GM12872 (cell line): ENCODE measurements at regions not wholly inside any gene's neighbourhood (a gene's known extent, or its start where the extent isn't known, plus 50 kb on each side); places are given as distances from the start of the nearest gene placed in this dataset.

ENCODE experiments used
- TF ChIP-seq, protein P1 (sequence below): IDR thresholded peaks from 3 replicates; pipeline ENCODE4 v1.5.1; 2011; ENCODE audit warnings: low read depth, mild to moderate bottlenecking, low read length, moderate library complexity; ENCODE audit not compliant: insufficient read depth

DNA sequence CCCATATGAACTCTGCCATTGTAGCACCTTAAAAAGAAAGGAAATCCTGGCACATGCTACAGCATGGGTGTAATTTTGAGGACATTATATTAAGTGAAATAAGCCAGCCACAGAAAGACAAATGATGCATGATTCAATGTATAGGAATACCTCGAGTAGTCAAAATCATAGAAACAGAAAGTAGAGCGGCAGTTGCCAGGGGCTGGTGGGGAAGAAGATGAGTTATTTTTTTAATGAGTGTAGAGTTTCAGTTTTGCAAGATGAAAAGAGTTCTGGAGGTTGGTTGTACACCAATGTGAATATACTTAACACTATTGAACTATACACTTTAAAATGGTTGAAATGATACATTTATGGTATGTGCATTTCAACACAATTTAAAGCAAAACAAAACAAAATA is 133.0 kb downstream of the ZDHHC21 start:
- TF ChIP-seq, protein P1, sequence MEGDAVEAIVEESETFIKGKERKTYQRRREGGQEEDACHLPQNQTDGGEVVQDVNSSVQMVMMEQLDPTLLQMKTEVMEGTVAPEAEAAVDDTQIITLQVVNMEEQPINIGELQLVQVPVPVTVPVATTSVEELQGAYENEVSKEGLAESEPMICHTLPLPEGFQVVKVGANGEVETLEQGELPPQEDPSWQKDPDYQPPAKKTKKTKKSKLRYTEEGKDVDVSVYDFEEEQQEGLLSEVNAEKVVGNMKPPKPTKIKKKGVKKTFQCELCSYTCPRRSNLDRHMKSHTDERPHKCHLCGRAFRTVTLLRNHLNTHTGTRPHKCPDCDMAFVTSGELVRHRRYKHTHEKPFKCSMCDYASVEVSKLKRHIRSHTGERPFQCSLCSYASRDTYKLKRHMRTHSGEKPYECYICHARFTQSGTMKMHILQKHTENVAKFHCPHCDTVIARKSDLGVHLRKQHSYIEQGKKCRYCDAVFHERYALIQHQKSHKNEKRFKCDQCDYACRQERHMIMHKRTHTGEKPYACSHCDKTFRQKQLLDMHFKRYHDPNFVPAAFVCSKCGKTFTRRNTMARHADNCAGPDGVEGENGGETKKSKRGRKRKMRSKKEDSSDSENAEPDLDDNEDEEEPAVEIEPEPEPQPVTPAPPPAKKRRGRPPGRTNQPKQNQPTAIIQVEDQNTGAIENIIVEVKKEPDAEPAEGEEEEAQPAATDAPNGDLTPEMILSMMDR, result no peak

DNA sequence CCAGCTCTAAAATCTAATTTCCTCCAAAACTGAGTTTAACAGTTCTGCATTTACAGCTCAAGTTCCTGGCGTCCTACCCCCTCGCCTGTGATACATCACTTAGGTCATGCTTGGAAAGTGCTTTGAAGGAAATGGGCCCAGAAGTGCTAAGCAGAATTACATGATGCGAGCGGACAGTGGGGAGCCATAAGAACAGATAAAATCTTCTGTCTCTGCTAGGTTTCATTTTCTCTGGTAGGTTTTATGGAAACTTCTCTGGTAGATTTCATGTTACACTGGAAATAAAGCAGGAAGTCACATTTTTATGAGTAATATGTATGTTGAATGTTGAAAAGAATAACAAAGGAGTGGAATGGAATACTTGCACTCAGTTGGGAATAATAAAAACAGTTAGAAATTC is 138.3 kb downstream of the ZDHHC21 start:
- TF ChIP-seq, protein P1, result no peak

DNA sequence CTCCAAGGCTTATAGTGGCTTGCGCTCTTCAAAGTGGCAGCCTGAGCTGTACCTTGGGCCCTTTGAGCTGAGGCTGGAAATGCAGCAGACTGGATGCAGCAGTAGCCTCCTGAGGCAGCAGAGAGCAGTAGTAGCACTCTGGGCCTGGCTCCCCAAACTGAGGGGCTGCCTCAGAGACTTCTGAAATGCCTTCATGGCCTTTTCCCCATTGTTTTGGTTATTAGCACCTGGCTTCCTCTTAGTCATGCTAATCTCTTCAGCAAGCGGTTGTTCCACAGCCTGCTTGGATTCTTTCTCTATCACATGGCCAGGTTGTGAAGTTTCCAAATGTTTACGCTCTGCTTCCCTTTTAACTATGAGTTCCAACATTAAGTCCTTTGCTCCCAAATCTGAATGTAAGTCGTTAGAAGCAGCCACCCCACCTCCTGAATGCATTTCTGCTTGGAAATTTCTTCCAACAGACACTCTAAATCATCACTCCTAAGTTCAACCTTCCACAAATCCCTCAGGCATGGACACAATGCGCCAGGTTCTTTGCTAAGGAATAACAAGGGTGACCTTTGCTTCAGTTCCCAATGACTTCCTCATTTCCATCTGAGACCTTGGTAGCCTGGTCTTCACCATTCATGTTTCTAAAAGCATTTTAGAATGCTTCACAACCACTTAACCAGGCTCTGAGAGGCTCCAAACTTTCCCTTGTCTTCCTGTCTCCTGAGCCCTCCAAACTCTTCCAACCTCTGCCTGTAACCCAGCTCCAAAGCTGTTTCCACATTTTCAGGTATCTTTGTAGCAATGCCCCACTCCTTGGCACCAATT is 145.8 kb downstream of the ZDHHC21 start:
- TF ChIP-seq, protein P1, result no peak

DNA sequence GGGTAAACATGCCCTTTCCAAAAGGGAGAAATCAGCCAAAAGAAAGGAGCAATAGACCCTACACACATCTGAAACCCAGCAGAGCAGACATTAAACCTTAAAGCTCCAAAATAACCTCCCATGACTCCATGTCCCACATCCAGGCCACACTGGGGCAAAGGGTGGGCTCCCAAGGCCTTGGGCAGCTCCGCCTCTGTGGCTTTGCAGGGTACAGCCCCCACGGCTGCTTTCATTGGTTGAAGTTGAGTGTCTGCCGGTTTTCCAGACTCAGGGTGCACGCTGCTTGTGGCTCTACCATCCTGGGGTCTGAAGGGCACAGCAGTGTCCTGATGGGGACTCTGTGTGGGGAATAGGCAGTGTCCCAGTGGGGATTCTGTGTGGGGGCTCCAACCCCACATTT is 146.5 kb downstream of the ZDHHC21 start:
- TF ChIP-seq, protein P1, result no peak

DNA sequence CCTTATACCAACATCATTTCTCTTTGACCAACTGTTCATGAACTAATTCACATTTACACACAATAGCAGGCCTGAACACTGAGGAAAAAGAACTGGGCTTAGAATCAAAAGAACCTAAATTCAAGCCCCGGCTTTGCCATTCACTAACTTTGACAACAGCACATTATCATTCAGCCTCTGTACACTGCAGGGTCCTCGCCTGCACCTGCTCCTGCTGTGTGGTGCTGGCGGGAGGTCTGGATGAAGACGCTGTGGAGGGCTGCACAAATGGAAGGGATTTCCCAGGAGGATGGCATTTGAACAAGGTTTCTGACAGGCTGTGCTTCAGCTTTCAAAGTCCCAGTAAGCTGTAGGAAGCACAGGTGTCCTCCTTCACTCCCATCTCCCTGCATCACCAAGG is 151.2 kb downstream of the ZDHHC21 start:
- TF ChIP-seq, protein P1, result no peak

DNA sequence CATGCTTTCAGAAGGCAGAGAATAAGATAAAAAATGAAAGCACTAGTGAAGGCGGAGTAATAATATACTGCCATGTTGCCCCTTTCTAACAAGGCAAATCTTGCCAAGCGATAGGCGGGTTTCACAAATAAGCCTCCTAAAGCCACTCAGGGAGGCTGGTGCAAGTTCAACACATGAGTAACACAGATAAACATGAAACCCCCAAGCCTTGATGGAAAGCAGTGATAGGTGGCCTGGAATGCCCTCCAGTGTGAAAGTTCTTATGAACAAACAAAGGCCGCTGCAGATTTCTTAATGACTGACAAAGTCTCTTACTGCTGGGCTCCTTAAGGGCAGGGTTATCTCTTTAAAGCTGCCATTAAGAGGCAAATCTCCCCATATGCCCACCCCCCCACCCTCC is 154.7 kb downstream of the ZDHHC21 start:
- TF ChIP-seq, protein P1, result no peak

DNA sequence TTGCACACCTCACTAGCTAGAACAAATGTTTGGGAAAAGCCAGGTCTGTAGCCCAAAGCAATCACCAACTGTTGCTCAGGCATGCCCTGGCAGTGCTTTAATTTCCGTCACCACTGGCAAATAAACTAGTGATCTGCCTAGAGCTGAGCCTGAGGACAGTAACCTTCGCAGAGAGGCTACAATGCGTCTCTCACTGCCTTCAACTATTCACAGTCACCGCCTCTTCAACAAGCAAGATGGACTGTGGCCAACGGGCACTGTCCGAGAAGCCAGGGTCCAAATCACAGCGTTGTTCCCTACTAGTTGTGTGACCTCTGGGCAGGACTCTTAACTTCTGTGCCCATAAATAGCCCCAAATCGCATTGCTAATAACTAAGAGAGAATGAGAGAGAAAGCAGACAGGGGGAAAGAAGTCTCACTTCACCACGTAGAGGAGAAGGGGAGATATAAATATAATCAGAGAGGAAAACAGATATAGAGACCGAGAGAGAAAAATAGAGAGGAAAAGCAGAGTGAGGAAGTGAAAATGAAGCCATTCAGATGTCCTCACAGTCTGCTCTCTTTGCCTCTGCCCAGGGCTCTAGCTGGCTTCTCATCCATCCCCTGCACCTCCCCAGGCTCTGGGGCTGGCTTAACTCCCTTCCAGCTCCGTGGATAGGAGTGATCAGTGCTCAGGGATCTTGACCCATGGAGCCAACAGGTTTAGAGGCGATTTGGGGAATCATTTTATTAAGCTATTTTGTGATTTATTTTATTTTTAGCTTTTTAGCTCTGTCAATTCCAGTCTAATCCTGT is 157.9 kb downstream of the ZDHHC21 start:
- TF ChIP-seq, protein P1, result no peak
